Glomerular visceral epithelial cell (primary cell): ENCODE measurements at regions not wholly inside any gene's neighbourhood (a gene's known extent, or its start where the extent isn't known, plus 50 kb on each side); places are given as distances from the start of the nearest gene placed in this dataset.

Experiments used
- DNase-seq: peaks from one replicate; pipeline ENCODE4 v3.0.0-alpha.2; 2016; ENCODE audit errors: extremely low spot score

- peak; percentile 51 for DNase-seq
Measured at GRCh38 chr5:158406884-158407823, 548.2 kb upstream of the CLINT1 start.

- DNase-seq = peak; percentile 69
Measured at GRCh38 chr5:158398360-158399201, 539.6 kb upstream of the CLINT1 start.

- no peak for DNase-seq
Measured at GRCh38 chr5:158397278-158397677, 538.3 kb upstream of the CLINT1 start.

- DNase-seq = no peak
Measured at GRCh38 chr5:158394102-158394501, 535.2 kb upstream of the CLINT1 start.

- no peak for DNase-seq
Measured at GRCh38 chr5:158393457-158393856, 534.5 kb upstream of the CLINT1 start.

GRCh38 chr5:158392753-158393152 lies 533.8 kb upstream of the CLINT1 start:
- no peak for DNase-seq

- DNase-seq = no peak
Measured at GRCh38 chr5:158390577-158390976, 531.6 kb upstream of the CLINT1 start.

- no peak for DNase-seq
Measured at GRCh38 chr5:158389786-158390185, 530.8 kb upstream of the CLINT1 start.

GRCh38 chr5:158388021-158388420 lies 529.1 kb upstream of the CLINT1 start:
- DNase-seq = no peak

GRCh38 chr5:158387499-158387898 lies 528.6 kb upstream of the CLINT1 start:
- DNase-seq = peak; percentile 35

GRCh38 chr5:158385982-158386381 lies 527.0 kb upstream of the CLINT1 start:
- DNase-seq = no peak

- DNase-seq = peak; percentile 100
Measured at GRCh38 chr5:158384535-158385481, 525.9 kb upstream of the CLINT1 start.

- no peak for DNase-seq
Measured at GRCh38 chr5:158383486-158383885, 524.5 kb upstream of the CLINT1 start.

- peak; percentile 96 for DNase-seq
Measured at GRCh38 chr5:158382473-158382872, 523.5 kb upstream of the CLINT1 start.

GRCh38 chr5:158381614-158382160 lies 522.7 kb upstream of the CLINT1 start:
- DNase-seq = no peak

- no peak for DNase-seq
Measured at GRCh38 chr5:158380661-158381060, 521.7 kb upstream of the CLINT1 start.

GRCh38 chr5:158378931-158379330 lies 520.0 kb upstream of the CLINT1 start:
- no peak for DNase-seq

GRCh38 chr5:158376679-158377078 lies 517.7 kb upstream of the CLINT1 start:
- no peak for DNase-seq

- DNase-seq = no peak
Measured at GRCh38 chr5:158375531-158375930, 516.6 kb upstream of the CLINT1 start.

- no peak for DNase-seq
Measured at GRCh38 chr5:158373608-158374395, 514.9 kb upstream of the CLINT1 start.
